ENCODE measurements at regions not wholly inside any gene's neighbourhood (a gene's known extent, or its start where the extent isn't known, plus 50 kb on each side); places are given as distances from the start of the nearest gene placed in this dataset.

GRCh38 chr11:134536219-134536618 is 124.2 kb upstream of the B3GAT1 start:
- TF ChIP-seq CTCF (IDR thresholded peaks at IDR 0.05): no peak
- TF ChIP-seq POLR2A (IDR thresholded peaks at IDR 0.05): no peak
